PC-3 (cell line): ENCODE measurements at regions not wholly inside any gene's neighbourhood (a gene's known extent, or its start where the extent isn't known, plus 50 kb on each side); places are given as distances from the start of the nearest gene placed in this dataset.

Source experiments
- CTCF ChIP-seq: fragments of 300-600 bp; sonication (generic); conservative IDR thresholded peaks from 2 replicates; pipeline ENCODE4 v1.5.1; 2017; ENCODE audit warnings: antibody characterized with exemption, low read depth, mild to moderate bottlenecking, low read length
- EZH2 ChIP-seq: fragments of 300-600 bp; sonication (generic); IDR thresholded peaks from one replicate; pipeline ENCODE4 v1.6.1; 2017; ENCODE audit warnings: antibody characterized with exemption, mild to moderate bottlenecking, low read length; ENCODE audit not compliant: unreplicated experiment
- EZH2phosphoT487 ChIP-seq: fragments of 300-600 bp; sonication (generic); IDR thresholded peaks from 2 replicates; pipeline ENCODE4 v1.6.1; 2018; ENCODE audit warnings: mild to moderate bottlenecking, antibody characterized with exemption, low read length, borderline replicate concordance

- TF ChIP-seq EZH2 (no peak), CTCF (no peak), EZH2phosphoT487 (no peak)
Measured at GRCh38 chr13:74920920-74921319, 561.0 kb downstream of the TBC1D4 start.
